CD14-positive monocyte (primary cell): ENCODE measurements at regions not wholly inside any gene's neighbourhood (a gene's known extent, or its start where the extent isn't known, plus 50 kb on each side); places are given as distances from the start of the nearest gene placed in this dataset.

Experiments used
- DNase-seq, 3 donors: peaks; one replicate each; pipeline ENCODE4 v3.0.0-alpha.2; 2011 to 2022
- H2AFZ ChIP-seq: 2 replicates; pipeline ENCODE4 v1.6.0; 2012; ENCODE audit warnings: mild to moderate bottlenecking, low read depth, low read length, inconsistent platforms; ENCODE audit not compliant: insufficient read depth, poor library complexity, severe bottlenecking
- H3K27ac ChIP-seq, 2 donors: 1 replicate in 1 of 2; 2 replicates in 1 of 2; pipeline ENCODE4 v1.5.1; 2012 to 2013; ENCODE audit warnings: low read length in 2 of 2, control low read depth in 1 of 2, inconsistent platforms in 1 of 2, low read depth in 1 of 2, mild to moderate bottlenecking in 1 of 2
- H3K27me3 ChIP-seq, 2 donors: one replicate each; pipeline versions ENCODE4 v1.6.0 to v1.6.1; 2011 to 2013; ENCODE audit warnings: low read length in 2 of 2; ENCODE audit not compliant: control insufficient read depth in 2 of 2, insufficient read depth in 2 of 2
- H3K36me3 ChIP-seq, 2 donors: replicated peaks in 1 of 2; 1 replicate in 1 of 2; 2 replicates in 1 of 2; pipeline versions ENCODE4 v1.5.1 to v1.6.1; 2012 to 2013; ENCODE audit warnings: low read length in 2 of 2, control low read depth in 1 of 2, inconsistent platforms in 1 of 2, mild to moderate bottlenecking in 1 of 2; ENCODE audit not compliant: insufficient read depth in 2 of 2, control insufficient read depth in 1 of 2
- H3K4me1 ChIP-seq, 2 donors: 1 replicate in 1 of 2; 2 replicates in 1 of 2; pipeline versions ENCODE4 v1.5.1 to v1.6.1; 2012 to 2013; ENCODE audit warnings: low read length in 2 of 2, control low read depth in 1 of 2, inconsistent platforms in 1 of 2, mild to moderate bottlenecking in 1 of 2, moderate library complexity in 1 of 2; ENCODE audit not compliant: insufficient read depth in 2 of 2, control insufficient read depth in 1 of 2
- H3K4me2 ChIP-seq: replicated peaks from 2 replicates; pipeline ENCODE3; 2012; ENCODE audit warnings: low read length, moderate library complexity, mild to moderate bottlenecking; ENCODE audit not compliant: poor library complexity, severe bottlenecking; ENCODE audit errors: extremely low read depth
- H3K4me3 ChIP-seq, 3 experiments: fragments of 200-600 bp in 1 of 3; sonication (generic) in 1 of 3; replicated peaks in 1 of 3; 1 replicate in 2 of 3; 2 replicates in 1 of 3; pipeline ENCODE4 v1.5.1; 2011 to 2013; ENCODE audit warnings: low read length in 3 of 3, mild to moderate bottlenecking in 3 of 3, control low read depth in 2 of 3, low read depth in 2 of 3, inconsistent platforms in 1 of 3, moderate library complexity in 1 of 3
- H3K79me2 ChIP-seq: 2 replicates; pipeline ENCODE4 v1.6.0; 2012; ENCODE audit warnings: mild to moderate bottlenecking, control low read depth, inconsistent platforms, low read length, moderate library complexity; ENCODE audit not compliant: insufficient read depth
- H3K9ac ChIP-seq: 2 replicates; pipeline ENCODE4 v1.6.0; 2017; ENCODE audit warnings: low read length, mild to moderate bottlenecking; ENCODE audit not compliant: insufficient read depth, poor library complexity, severe bottlenecking
- H3K9me3 ChIP-seq, 2 donors: replicated peaks in 1 of 2; 1 replicate in 1 of 2; 2 replicates in 1 of 2; pipeline versions ENCODE4 v1.5.1 to v1.6.1; 2012 to 2013; ENCODE audit warnings: low read length in 2 of 2, control low read depth in 1 of 2; ENCODE audit not compliant: control insufficient read depth in 1 of 2, insufficient read depth in 1 of 2
- H4K20me1 ChIP-seq: 2 replicates; pipeline ENCODE4 v1.6.0; 2012; ENCODE audit warnings: mild to moderate bottlenecking, low read length, control low read depth, moderate library complexity; ENCODE audit not compliant: insufficient read depth
- H3K27ac Mint-ChIP-seq, 7 donors: one replicate each; pipeline ENCODE4 v1.8.0; 2020; ENCODE audit warnings: mild to moderate bottlenecking in 7 of 7, mixed read lengths in 7 of 7, moderate library complexity in 6 of 7, inconsistent platforms in 2 of 7
- H3K27me3 Mint-ChIP-seq, 3 donors: one replicate each; pipeline ENCODE4 v1.8.0; 2021 to 2022; ENCODE audit warnings: low read depth in 3 of 3, mild to moderate bottlenecking in 3 of 3, mixed read lengths in 3 of 3, moderate library complexity in 3 of 3, inconsistent platforms in 1 of 3
- H3K36me3 Mint-ChIP-seq, 2 donors: one replicate each; pipeline ENCODE4 v1.8.0; 2020; ENCODE audit warnings: mixed read lengths in 2 of 2, inconsistent platforms in 1 of 2, mild to moderate bottlenecking in 1 of 2
- H3K4me1 Mint-ChIP-seq: one replicate; pipeline ENCODE4 v1.8.0; 2020; ENCODE audit warnings: mild to moderate bottlenecking, mixed read lengths
- H3K4me3 Mint-ChIP-seq, 2 donors: one replicate each; pipeline ENCODE4 v1.8.0; 2020; ENCODE audit warnings: mild to moderate bottlenecking in 2 of 2, mixed read lengths in 2 of 2, moderate library complexity in 1 of 2
- H3K9me3 Mint-ChIP-seq, 7 donors: one replicate each; pipeline ENCODE4 v1.8.0; 2020 to 2022; ENCODE audit warnings: mixed read lengths in 7 of 7, mild to moderate bottlenecking in 6 of 7, moderate library complexity in 6 of 7, inconsistent platforms in 2 of 7
- WGBS: methylation state at CpG from one replicate; pipeline ENCODE4 v1.1.5; 2013; ENCODE audit warnings: missing lambda C conversion rate; ENCODE audit not compliant: insufficient coverage; 5-methylcytosine and 5-hydroxymethylcytosine counted together
- intact Hi-C, 2 donors: fragments of 100-400 bp; cut with micrococcal nuclease; formaldehyde crosslinking; loops; one replicate each; pipeline versions ENCODE4 v1.15.0 to v1.15.1; 2023
- TF ChIP-seq, protein P1 (sequence below): fragments of 200-600 bp; IDR thresholded peaks from one replicate; pipeline ENCODE4 v1.8.0; 2022; ENCODE audit warnings: antibody characterized with exemption, mild to moderate bottlenecking

DNA sequence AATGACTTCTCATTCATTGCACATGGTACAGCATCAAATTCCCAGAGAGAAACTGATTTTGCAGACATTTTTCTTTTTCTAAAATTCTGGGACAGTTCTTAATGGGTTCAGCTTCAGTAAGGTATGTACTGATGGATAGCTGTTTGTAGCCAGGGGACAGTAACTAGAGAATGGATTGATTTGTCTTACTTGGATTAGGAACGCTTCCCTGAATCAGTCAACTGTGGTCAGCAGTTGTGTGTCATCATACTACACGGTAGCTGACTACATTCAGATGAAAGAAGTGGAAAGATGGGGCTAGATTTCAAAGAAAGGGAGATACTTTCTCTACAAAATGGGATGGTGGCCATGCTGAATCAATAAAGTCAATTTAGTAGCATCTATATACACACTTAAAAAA is 431.4 kb downstream of the GRB14 start:
- no peak overlapping the region for H2AFZ ChIP-seq
- no peak for DNase-seq
- Mint-ChIP-seq H3K4me3 (no peak overlapping the region), H3K27ac (no peak overlapping the region), H3K9me3 (peaks cover 0 to 3% (median 2%) of the 10 kb centered on the region in 7 donors), H3K4me1 (no peaks in the 10 kb centered on the region), H3K27me3 (peaks cover 0 to 2% (median 0%) of the 10 kb centered on the region in 3 donors), H3K36me3 (no peaks in the 10 kb centered on the region)
- H3K36me3 ChIP-seq = no peaks in the 10 kb centered on the region
- no CpG with 5 or more reads among the region's 2 CpGs for WGBS
- no peak overlapping the region for H3K4me3 ChIP-seq
- TF ChIP-seq, protein P1, sequence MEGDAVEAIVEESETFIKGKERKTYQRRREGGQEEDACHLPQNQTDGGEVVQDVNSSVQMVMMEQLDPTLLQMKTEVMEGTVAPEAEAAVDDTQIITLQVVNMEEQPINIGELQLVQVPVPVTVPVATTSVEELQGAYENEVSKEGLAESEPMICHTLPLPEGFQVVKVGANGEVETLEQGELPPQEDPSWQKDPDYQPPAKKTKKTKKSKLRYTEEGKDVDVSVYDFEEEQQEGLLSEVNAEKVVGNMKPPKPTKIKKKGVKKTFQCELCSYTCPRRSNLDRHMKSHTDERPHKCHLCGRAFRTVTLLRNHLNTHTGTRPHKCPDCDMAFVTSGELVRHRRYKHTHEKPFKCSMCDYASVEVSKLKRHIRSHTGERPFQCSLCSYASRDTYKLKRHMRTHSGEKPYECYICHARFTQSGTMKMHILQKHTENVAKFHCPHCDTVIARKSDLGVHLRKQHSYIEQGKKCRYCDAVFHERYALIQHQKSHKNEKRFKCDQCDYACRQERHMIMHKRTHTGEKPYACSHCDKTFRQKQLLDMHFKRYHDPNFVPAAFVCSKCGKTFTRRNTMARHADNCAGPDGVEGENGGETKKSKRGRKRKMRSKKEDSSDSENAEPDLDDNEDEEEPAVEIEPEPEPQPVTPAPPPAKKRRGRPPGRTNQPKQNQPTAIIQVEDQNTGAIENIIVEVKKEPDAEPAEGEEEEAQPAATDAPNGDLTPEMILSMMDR = no peak
- H3K27ac ChIP-seq = no peak overlapping the region
- H4K20me1 ChIP-seq = no peaks in the 10 kb centered on the region
- H3K4me2 ChIP-seq = no peak overlapping the region
- H3K79me2 ChIP-seq = no peaks in the 10 kb centered on the region
- H3K9me3 ChIP-seq = peaks cover 0 to 3% of the 10 kb centered on the region in 2 donors
- no peaks in the 10 kb centered on the region for H3K27me3 ChIP-seq
- no peak overlapping the region for H3K9ac ChIP-seq
- intact Hi-C loops = no loop called here
- no peaks in the 10 kb centered on the region for H3K4me1 ChIP-seq

DNA sequence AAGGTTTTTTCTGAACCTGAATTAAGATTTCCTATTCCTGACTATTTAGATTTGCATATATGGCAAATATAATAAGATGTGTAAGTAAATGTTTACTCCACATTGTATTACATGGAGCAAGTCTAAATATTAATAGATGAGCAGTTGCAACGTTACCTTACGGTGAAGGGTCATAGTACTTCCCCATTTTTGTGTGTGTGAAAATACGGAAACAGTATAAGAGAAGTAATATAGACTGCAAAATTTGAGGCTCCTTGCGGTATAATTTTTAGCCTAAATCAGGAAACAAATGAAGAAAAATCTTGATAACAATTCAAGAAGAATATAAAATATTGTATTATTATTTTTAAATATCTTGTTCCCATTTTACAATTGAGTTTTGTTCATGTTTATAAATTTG is 434.2 kb downstream of the GRB14 start:
- H3K9me3 Mint-ChIP-seq = peaks cover 0 to 3% (median 2%) of the 10 kb centered on the region in 7 donors
- TF ChIP-seq, protein P1 = no peak
- no peak overlapping the region for H3K4me3 Mint-ChIP-seq
- no CpG with 5 or more reads among the region's 4 CpGs for WGBS
- Histone ChIP-seq H3K79me2 (no peaks in the 10 kb centered on the region), H3K27ac (no peak overlapping the region), H4K20me1 (no peaks in the 10 kb centered on the region), H3K9me3 (no peaks in the 10 kb centered on the region), H3K9ac (no peak overlapping the region), H3K4me1 (no peaks in the 10 kb centered on the region), H3K27me3 (no peaks in the 10 kb centered on the region), H3K36me3 (no peaks in the 10 kb centered on the region), H3K4me3 (no peak overlapping the region), H2AFZ (no peak overlapping the region), H3K4me2 (no peak overlapping the region)
- H3K36me3 Mint-ChIP-seq = no peaks in the 10 kb centered on the region
- H3K27ac Mint-ChIP-seq = no peak overlapping the region
- peaks cover 0 to 1% (median 1%) of the 10 kb centered on the region in 3 donors for H3K27me3 Mint-ChIP-seq
- DNase-seq = no peak
- H3K4me1 Mint-ChIP-seq = no peaks in the 10 kb centered on the region
- intact Hi-C loops = no loop called here
